ENCODE measurements at regions not wholly inside any gene's neighbourhood (a gene's known extent, or its start where the extent isn't known, plus 50 kb on each side); places are given as distances from the start of the nearest gene placed in this dataset.

- DNase-seq (ENCODE audit: low read depth): no peak
Measured at GRCh38 chr1:5522531-5523145, 469.6 kb downstream of the NPHP4 start.

GRCh38 chr1:5519366-5520135 lies 472.7 kb downstream of the NPHP4 start:
- DNase-seq (ENCODE audit: low read depth): no peak

- no peak for DNase-seq (ENCODE audit: low read depth)
Measured at GRCh38 chr1:5516756-5517155, 475.5 kb downstream of the NPHP4 start.

GRCh38 chr1:5515501-5515900 lies 476.7 kb downstream of the NPHP4 start:
- DNase-seq (ENCODE audit: low read depth): no peak

GRCh38 chr1:5514527-5515183 lies 477.6 kb downstream of the NPHP4 start:
- peak; percentile 4 for DNase-seq (ENCODE audit: low read depth)

- DNase-seq (ENCODE audit: low read depth): no peak
Measured at GRCh38 chr1:5513846-5514526, 478.2 kb downstream of the NPHP4 start.

GRCh38 chr1:5513179-5513578 lies 479.0 kb downstream of the NPHP4 start:
- DNase-seq (ENCODE audit: low read depth): no peak

- DNase-seq (ENCODE audit: low read depth): no peak
Measured at GRCh38 chr1:5511381-5512097, 480.7 kb downstream of the NPHP4 start.

- peak; percentile 5 for DNase-seq (ENCODE audit: low read depth)
Measured at GRCh38 chr1:5509664-5510452, 482.4 kb downstream of the NPHP4 start.

- DNase-seq (ENCODE audit: low read depth): no peak
Measured at GRCh38 chr1:5508669-5509330, 483.4 kb downstream of the NPHP4 start.

GRCh38 chr1:5507340-5507739 lies 484.9 kb downstream of the NPHP4 start:
- no peak for DNase-seq (ENCODE audit: low read depth)

GRCh38 chr1:5506634-5507033 lies 485.6 kb downstream of the NPHP4 start:
- no peak for DNase-seq (ENCODE audit: low read depth)

GRCh38 chr1:5505944-5506343 lies 486.3 kb downstream of the NPHP4 start:
- DNase-seq (ENCODE audit: low read depth): no peak

GRCh38 chr1:5504364-5504740 lies 487.9 kb downstream of the NPHP4 start:
- DNase-seq (ENCODE audit: low read depth): no peak

- no peak for DNase-seq (ENCODE audit: low read depth)
Measured at GRCh38 chr1:5503556-5504363, 488.5 kb downstream of the NPHP4 start.

- DNase-seq (ENCODE audit: low read depth): no peak
Measured at GRCh38 chr1:5502311-5503194, 489.7 kb downstream of the NPHP4 start.

GRCh38 chr1:5501206-5501930 lies 490.9 kb downstream of the NPHP4 start:
- no peak for DNase-seq (ENCODE audit: low read depth)

- no peak for DNase-seq (ENCODE audit: low read depth)
Measured at GRCh38 chr1:5500541-5500940, 491.7 kb downstream of the NPHP4 start.

Measured in amniotic epithelial cell (primary cell).